GM21528 (cell line): ENCODE measurements at regions not wholly inside any gene's neighbourhood (a gene's known extent, or its start where the extent isn't known, plus 50 kb on each side); places are given as distances from the start of the nearest gene placed in this dataset.
"Not testable (repeated sequence)": the region's sequence is repeated elsewhere in the genome, so short reads cannot be mapped to it uniquely, and the experiment has no call there.

ENCODE experiments used
- ATAC-seq: cut with Tn5 transposase; IDR thresholded peaks from one replicate; pipeline ENCODE4 v1.9.1; 2021; ENCODE audit warnings: mild to moderate bottlenecking, moderate library complexity; ENCODE audit not compliant: unreplicated experiment, low FRiP score

GRCh38 chr7:69402696-69403095 lies 195.6 kb upstream of the AUTS2 start:
- no peak for ATAC-seq

DNA sequence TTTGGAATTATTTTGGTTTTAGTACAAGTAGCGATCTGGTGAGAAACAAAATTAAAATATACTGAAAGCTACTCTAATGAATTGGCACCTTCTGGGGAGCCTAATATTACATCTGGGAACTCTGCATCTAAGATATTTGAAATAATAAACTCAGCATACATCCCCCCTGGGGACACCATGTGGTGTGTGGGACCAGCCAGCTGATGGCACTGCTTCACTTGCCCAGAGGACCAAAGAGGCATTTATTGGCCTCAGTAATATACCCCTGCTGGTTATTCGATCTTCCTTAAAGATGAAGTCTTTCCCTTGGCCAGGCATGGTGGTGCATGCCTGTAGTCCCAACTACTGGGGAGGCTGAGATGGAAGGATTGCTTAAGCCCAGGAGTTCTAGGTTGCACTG lies 195.1 kb upstream of the AUTS2 start:
- ATAC-seq = no peak

DNA sequence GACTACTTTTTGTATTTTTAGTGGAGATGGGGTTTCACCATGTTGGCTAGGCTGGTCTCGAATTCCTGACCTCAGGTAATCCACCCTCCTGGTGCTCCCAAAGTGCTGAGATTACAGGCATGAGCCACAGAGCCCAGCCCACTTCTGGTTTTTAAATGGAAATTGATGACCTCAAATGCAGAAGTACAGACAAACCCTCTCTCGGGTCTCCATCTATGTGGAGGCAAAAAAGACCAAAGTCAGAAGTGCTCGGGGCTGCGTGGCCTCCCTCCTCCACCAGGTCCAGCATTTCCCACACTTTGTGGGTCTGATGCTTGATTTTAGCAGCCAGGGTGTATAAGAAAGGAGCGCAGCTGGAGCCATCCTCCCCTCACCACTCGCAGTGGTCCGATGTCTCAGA lies 187.3 kb upstream of the AUTS2 start:
- no peak for ATAC-seq

GRCh38 chr7:69411466-69411865 lies 186.8 kb upstream of the AUTS2 start:
- no peak for ATAC-seq

- ATAC-seq = no peak
Observed at GRCh38 chr7:69412331-69413146, 185.7 kb upstream of the AUTS2 start.

DNA sequence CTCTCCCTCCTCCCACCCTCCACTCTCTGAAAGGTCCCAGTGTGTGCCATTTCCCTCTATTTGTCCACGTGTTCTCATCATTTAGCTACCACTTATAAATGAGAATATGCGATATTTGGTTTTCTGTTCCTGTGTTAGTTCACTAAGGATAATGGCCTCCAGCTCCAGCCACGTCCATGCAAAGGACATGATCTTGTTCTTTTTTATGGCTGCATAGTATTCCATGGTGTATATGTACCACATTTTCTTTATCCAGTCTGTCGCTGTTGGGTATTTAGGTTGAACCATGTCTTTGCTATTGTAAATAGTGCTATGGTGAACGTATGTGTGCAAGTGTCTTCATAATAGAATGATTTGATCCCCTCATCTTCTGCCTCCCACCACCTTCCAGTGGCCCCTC lies 183.7 kb upstream of the AUTS2 start:
- ATAC-seq = no peak

DNA sequence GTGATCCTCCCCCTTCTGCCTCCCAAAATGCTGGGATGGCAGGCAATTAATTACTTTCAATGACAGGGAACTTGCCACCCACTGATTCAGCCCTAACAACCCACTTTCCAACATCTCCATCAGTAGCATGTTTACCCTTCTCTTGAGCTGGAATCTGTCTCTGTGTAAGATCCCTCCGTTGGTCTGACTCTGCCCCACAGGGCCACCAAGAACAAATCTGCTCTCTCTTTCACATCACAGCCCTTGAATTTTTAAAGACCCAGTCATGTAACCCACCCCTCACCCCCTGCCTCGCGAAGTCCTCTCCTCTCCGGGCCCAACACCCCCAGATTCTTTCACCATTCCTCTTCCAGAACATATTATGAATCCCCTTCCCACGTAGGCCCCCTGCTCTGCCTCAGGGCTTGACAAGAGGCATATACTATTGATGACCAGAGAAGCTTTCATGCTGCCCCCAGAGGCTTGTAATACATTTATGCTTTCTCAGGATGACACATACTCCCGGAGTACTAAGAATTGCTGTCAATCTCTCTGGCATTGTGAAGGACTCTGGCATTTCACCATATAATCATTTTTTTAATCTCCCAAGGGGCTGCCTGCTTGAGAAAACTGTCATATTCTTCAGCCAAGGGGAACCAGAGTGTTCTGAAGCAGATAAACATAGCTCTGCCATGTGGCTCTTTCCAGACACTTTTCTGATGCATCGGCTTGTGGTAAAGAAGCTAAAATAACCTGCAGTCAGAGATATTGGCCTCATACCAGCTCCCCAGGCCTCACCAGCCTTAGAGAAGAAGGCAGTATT lies 179.2 kb upstream of the AUTS2 start:
- no peak for ATAC-seq

- ATAC-seq = no peak
Observed at GRCh38 chr7:69419934-69420333, 178.3 kb upstream of the AUTS2 start.

- ATAC-seq = no peak
Observed at GRCh38 chr7:69422574-69422985, 175.7 kb upstream of the AUTS2 start.

- no peak for ATAC-seq
Observed at GRCh38 chr7:69426705-69427104, 171.6 kb upstream of the AUTS2 start.

- no peak for ATAC-seq
Observed at GRCh38 chr7:69428089-69428488, 170.2 kb upstream of the AUTS2 start.

- ATAC-seq = no peak
Observed at GRCh38 chr7:69429911-69430383, 168.3 kb upstream of the AUTS2 start.

DNA sequence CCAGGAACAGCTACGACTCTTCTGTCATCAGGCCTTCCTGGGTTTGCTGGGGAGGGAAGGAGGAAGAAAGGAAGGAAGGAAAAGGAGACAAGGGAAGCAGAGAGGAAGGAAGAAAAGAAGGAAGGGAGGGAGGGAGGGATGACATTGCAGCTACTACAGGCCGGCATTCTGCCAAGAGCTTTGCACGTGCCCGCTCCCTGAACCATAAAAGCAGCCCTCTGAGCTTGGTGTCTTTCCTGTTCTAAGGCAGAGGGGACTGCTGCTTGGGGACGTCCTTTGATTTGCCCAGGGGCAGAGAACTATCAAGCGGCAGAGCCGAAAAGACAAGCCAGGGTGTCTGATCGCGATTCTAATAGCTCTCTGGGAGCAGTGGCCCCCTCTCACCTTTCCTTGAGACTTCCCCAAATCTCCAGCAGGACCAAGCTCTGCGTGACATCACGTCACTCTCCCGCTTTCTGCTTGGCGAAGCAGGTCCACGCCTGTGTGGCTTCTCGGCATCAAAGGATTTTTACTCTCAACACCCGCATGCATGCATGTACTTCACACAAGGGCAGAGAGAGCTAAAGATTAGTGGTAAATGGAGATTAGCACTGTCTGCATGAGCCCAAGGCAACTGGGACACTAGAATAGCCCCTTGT lies 167.8 kb upstream of the AUTS2 start:
- ATAC-seq = no peak

DNA sequence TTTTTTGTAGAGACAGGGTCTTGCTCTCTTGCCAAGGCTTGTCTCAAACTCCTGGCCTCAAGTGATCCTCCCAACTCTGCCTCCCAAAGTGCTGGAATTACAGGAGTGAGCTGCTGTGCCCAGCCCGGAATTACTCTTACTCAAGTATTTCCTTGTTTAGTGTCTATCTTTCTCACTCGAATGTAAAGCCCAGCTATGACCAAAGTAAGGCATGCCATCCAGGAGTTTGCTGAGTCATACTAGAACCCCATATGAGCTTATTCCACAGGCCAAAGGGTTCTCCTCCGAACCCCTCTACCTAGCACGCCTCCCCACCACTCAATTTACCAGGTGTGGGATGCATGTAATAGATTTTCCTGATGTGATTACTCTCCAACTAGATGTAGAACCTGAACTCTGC lies 166.6 kb upstream of the AUTS2 start:
- ATAC-seq = no peak

- ATAC-seq = not testable (repeated sequence)
Observed at GRCh38 chr7:69432276-69432675, 166.0 kb upstream of the AUTS2 start.

DNA sequence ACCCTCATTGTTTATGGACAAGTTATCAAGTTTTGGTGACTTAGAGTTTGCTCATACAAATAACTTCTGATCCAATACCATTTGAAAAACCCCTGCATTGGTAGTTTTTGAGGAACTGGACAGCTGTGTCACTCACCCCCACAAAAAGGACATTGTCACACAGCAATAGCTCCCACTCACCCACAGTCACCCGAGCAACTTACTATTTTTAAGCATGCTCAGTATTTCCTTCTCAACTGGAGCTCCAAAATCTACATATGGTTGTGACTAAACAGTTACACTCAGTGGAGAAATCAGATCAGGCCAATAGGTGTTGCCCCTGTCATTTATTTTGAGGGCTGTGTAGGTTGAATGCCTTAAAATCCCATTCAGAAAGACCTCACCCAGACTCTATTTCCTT lies 165.2 kb upstream of the AUTS2 start:
- ATAC-seq = no peak

DNA sequence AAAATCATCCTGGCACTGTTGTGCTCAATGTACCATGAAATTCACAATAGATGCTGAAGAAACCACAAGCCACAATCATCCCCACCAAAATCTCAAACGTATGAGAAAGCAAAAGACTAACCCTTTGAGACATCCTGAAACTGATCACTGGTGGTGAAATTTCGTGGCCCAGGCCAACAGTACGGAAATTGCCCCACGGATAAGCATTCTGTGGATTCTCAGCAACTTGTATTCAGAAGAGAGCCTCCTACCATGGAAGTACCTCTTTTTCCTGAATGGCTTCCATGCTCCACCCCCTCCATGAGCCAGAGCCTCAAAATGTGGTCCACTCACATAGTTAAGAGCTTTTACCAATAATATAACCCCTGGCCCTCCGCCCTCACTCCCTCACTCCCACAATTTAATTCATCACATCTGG lies 163.9 kb upstream of the AUTS2 start:
- ATAC-seq = no peak

DNA sequence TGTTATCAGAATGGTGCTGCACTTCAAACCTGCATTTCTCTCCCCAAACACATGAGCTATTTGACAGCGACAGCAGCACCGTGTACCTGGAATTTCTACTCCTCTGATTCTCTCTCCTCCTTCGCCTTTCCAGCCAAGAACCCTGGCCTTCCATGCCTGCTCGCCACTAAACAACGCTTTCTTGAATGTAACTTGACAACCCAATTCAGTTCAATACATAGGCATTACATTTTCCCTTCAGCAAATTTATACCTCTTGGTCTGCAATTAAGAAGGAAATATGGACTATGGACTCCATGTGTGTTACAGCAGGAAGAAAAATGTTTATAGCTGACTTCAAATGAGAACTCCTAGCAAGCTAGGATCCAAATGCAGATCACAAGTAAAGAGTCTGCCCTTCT lies 162.6 kb upstream of the AUTS2 start:
- ATAC-seq = no peak

DNA sequence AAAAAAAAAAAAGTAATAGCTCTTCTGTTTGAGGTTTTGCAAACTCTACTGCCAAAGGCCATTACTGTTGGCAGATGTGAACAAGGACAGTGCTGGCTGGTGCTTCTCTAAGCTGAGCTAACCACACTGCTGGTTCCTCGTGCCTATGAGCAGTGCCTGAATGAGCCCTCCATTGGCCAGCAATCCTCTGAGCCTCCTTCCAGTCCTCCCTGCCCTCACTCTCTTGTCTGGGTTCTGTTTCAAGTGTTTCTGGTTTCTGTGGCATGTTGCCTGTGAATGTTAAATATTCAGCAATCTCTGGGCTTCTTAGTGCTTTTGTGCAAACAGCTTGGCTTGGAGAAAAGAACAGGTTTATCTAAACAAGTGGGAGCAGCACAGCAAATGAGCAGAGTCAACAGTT lies 161.3 kb upstream of the AUTS2 start:
- ATAC-seq = no peak

DNA sequence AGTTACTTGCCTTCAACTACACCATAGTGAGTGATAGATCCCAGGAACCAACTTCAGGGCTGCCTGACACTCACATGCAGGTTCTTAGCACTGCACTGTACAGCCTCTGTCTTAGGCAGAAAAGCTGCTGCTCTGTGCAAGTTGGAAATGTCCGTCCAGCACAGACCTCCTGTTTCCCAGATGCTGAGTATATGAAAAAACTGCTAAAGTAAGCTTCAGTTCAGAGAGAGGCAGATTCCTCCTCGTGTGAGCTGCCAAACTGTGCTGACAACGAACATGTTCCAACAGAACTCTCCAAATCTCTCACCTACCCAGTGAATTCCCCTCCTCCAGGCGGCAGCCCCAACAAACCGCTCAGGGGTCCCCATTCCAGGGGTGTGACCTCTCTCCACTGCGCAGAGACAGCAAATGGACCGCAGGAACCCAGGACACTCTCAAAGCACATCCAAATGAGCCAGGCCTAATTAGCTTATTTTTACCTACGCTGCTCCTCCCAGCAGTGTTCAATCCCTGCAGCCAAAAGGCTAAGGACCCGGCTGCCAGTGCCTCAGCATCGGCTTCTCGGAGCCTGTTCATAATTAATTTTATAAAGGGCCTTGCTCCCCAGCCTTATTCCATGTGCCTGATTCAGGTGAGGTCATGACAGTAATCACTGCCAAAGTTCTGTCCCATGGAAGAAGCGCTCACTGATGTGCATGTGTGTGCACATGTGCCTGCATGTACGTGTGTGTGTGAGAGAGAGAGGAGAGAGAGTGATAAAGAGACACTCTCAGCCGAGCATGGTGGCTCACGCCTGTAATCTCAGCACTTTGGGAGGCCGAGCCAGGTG lies 159.5 kb upstream of the AUTS2 start:
- no peak for ATAC-seq
